Esophagus squamous epithelium (tissue), 5 donors: ENCODE measurements at regions not wholly inside any gene's neighbourhood (a gene's known extent, or its start where the extent isn't known, plus 50 kb on each side); places are given as distances from the start of the nearest gene placed in this dataset.

Source experiments
- DNase-seq: peaks from one replicate; lab custom pipeline; 2025; lab: John Stamatoyannopoulos, UW
- H3K27ac ChIP-seq, 4 donors: fragments of 200-600 bp; sonication (generic); one replicate each; pipeline ENCODE4 v1.5.1; 2016 to 2019; ENCODE audit warnings: mild to moderate bottlenecking in 1 of 4
- H3K27me3 ChIP-seq, 4 donors: fragments of 200-600 bp; sonication (generic); 1 replicate in 3 of 4; 2 replicates in 1 of 4; pipeline versions ENCODE4 v1.5.1 to v1.6.0; 2017 to 2021; ENCODE audit warnings: antibody characterized with exemption in 1 of 4
- H3K36me3 ChIP-seq, 3 donors: fragments of 200-600 bp; sonication (generic); one replicate each; pipeline ENCODE4 v1.5.1; 2016 to 2019
- H3K4me1 ChIP-seq, 3 donors: fragments of 200-600 bp; sonication (generic); one replicate each; pipeline ENCODE4 v1.5.1; 2017 to 2019
- H3K4me3 ChIP-seq, 4 donors: fragments of 200-600 bp; sonication (generic); 1 replicate in 3 of 4; 2 replicates in 1 of 4; pipeline ENCODE4 v1.5.1; 2016 to 2019; ENCODE audit warnings: mild to moderate bottlenecking in 2 of 4, moderate library complexity in 1 of 4
- H3K9me3 ChIP-seq, 3 donors: fragments of 200-600 bp; sonication (generic); one replicate each; pipeline ENCODE4 v1.5.1; 2016 to 2019
- POLR2A ChIP-seq, 4 donors: fragments of 450-650 bp; IDR thresholded peaks; one replicate each; pipeline ENCODE4 v1.6.1; 2017; ENCODE audit warnings: antibody characterized with exemption in 4 of 4, mild to moderate bottlenecking in 4 of 4, moderate library complexity in 3 of 4
- WGBS, 2 donors: methylation state at CpG; one replicate each; pipeline ENCODE4 v1.1.5; 2018; 5-methylcytosine and 5-hydroxymethylcytosine counted together
- intact Hi-C: fragments of 100-400 bp; cut with DNase I; formaldehyde crosslinking; loops from one replicate; pipeline ENCODE4 v1.15.0; 2022
- TF ChIP-seq, protein P1 (sequence below), 6 experiments: fragments of 450-650 bp in 4 of 6; fragments of 200-600 bp in 2 of 6; sonication (generic) in 2 of 6; IDR thresholded peaks; one replicate each; pipeline ENCODE4 v1.5.1; 2016 to 2019; ENCODE audit warnings: antibody characterized with exemption in 6 of 6, mild to moderate bottlenecking in 4 of 6, moderate library complexity in 4 of 6
- donor health status: DM: yes; HTN: yes; CAD: no.

- Histone ChIP-seq H3K36me3 (no peaks in the 10 kb centered on the region), H3K27ac (no peak overlapping the region), H3K4me3 (no peak overlapping the region), H3K27me3 (no peaks in the 10 kb centered on the region), H3K4me1 (no peaks in the 10 kb centered on the region), H3K9me3 (no peaks in the 10 kb centered on the region)
- no peak for TF ChIP-seq POLR2A (IDR thresholded peaks at IDR 0.05)
- TF ChIP-seq, protein P1, sequence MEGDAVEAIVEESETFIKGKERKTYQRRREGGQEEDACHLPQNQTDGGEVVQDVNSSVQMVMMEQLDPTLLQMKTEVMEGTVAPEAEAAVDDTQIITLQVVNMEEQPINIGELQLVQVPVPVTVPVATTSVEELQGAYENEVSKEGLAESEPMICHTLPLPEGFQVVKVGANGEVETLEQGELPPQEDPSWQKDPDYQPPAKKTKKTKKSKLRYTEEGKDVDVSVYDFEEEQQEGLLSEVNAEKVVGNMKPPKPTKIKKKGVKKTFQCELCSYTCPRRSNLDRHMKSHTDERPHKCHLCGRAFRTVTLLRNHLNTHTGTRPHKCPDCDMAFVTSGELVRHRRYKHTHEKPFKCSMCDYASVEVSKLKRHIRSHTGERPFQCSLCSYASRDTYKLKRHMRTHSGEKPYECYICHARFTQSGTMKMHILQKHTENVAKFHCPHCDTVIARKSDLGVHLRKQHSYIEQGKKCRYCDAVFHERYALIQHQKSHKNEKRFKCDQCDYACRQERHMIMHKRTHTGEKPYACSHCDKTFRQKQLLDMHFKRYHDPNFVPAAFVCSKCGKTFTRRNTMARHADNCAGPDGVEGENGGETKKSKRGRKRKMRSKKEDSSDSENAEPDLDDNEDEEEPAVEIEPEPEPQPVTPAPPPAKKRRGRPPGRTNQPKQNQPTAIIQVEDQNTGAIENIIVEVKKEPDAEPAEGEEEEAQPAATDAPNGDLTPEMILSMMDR (IDR thresholded peaks at IDR 0.05) = no peak
- WGBS, 2 donors = 10 to 12% methylated on average over 3 of the region's 3 CpGs
- no peak for DNase-seq
- intact Hi-C loops = no loop called here
Observed at GRCh38 chr6:153437193-153437592, 306.1 kb upstream of the RGS17 start.

DNA sequence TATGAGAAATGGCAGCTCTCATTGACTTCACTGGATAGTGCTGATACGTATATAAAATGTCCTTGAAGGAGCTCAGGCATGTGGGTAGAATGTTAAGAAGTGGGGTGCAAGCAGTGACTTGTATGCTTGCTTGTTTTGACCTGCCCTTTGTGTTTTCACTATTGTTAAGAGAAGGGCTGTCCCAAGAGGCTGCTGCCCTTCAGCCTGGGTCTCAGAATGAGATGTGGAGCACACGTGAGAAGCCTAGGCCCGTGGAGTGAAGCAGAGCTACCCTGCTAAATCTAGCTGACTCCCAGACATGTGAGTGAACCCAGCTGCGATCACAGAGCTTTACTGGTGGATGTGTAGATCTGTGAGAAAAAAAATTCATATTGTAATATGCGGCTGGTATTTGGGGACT is 305.3 kb upstream of the RGS17 start:
- TF ChIP-seq POLR2A (IDR thresholded peaks at IDR 0.05) = no peak
- TF ChIP-seq, protein P1 (IDR thresholded peaks at IDR 0.05) = no peak
- H3K4me3 ChIP-seq = no peak overlapping the region
- H3K27me3 ChIP-seq = no peaks in the 10 kb centered on the region
- intact Hi-C loops = no loop called here
- no peak overlapping the region for H3K27ac ChIP-seq
- WGBS, 2 donors = 40 to 61% methylated on average over 3 to 5 of the region's 5 CpGs
- H3K9me3 ChIP-seq = no peaks in the 10 kb centered on the region
- no peak for DNase-seq
- no peaks in the 10 kb centered on the region for H3K4me1 ChIP-seq
- H3K36me3 ChIP-seq = no peaks in the 10 kb centered on the region

DNA sequence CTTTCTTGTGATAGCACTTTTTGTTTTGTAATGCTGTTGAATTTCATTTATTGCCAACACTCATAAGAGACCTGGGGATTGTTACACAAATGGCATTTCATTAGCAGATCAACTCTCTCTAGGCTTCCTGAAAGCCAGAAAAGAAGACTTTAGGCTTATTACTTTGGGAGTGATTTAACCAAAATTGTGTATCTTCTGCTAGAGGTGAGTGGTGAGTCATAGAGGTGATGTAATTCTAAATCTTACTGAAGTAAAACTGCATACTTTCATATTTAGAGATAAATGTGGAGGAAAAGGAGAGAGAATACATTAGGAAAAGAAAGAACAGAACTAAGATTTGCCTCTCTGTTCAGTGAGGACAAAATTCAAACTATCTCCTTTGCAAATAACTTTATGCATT is 304.7 kb upstream of the RGS17 start:
- Histone ChIP-seq H3K4me3 (no peak overlapping the region), H3K36me3 (no peaks in the 10 kb centered on the region), H3K4me1 (no peaks in the 10 kb centered on the region), H3K27ac (no peak overlapping the region), H3K27me3 (no peaks in the 10 kb centered on the region), H3K9me3 (no peaks in the 10 kb centered on the region)
- intact Hi-C loops = no loop called here
- TF ChIP-seq, protein P1 (IDR thresholded peaks at IDR 0.05) = no peak
- TF ChIP-seq POLR2A (IDR thresholded peaks at IDR 0.05) = no peak
- no peak for DNase-seq

DNA sequence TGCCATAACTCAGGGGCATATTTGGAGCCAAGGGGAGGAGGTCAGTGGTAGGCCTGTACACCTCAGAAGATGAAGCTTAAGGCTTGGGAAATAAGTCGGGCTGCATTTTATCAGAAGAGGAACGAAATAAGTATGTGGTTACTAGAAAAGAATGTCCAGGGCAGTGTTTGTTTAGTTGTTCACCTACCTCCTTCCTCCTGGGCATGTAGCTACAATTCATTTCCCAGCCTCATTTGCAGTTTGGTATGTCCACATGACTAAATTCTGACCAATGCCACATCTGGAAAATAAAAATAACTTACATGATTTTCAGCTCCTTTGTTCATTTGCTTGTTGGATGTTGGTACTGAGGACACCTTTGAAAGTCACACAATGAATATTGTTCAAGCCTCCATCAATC is 294.5 kb upstream of the RGS17 start:
- no peaks in the 10 kb centered on the region for H3K27me3 ChIP-seq
- 56 to 60% methylated on average over 2 of the region's 2 CpGs for WGBS, 2 donors
- H3K9me3 ChIP-seq = no peaks in the 10 kb centered on the region
- no peaks in the 10 kb centered on the region for H3K36me3 ChIP-seq
- no peaks in the 10 kb centered on the region for H3K4me1 ChIP-seq
- TF ChIP-seq POLR2A (IDR thresholded peaks at IDR 0.05) = no peak
- TF ChIP-seq, protein P1 (IDR thresholded peaks at IDR 0.05) = no peak
- intact Hi-C loops = no loop called here
- H3K27ac ChIP-seq = no peak overlapping the region
- no peak overlapping the region for H3K4me3 ChIP-seq
- DNase-seq = no peak

- Histone ChIP-seq H3K27ac (no peak overlapping the region), H3K36me3 (no peaks in the 10 kb centered on the region)
Observed at GRCh38 chr6:153424719-153425400, 293.8 kb upstream of the RGS17 start.

More at GRCh38 chr6:153424719-153425400, 293.8 kb upstream of the RGS17 start:
- Histone ChIP-seq H3K27me3 (no peaks in the 10 kb centered on the region), H3K9me3 (no peaks in the 10 kb centered on the region), H3K4me3 (no peak overlapping the region), H3K4me1 (no peaks in the 10 kb centered on the region)
- TF ChIP-seq, protein P1 (IDR thresholded peaks at IDR 0.05) = no peak
- no peak for TF ChIP-seq POLR2A (IDR thresholded peaks at IDR 0.05)
- WGBS, 2 donors = 48 to 53% methylated on average over 5 of the region's 5 CpGs
- intact Hi-C loops = no loop called here
- DNase-seq = no peak
